GM21515 (cell line): ENCODE measurements at regions not wholly inside any gene's neighbourhood (a gene's known extent, or its start where the extent isn't known, plus 50 kb on each side); places are given as distances from the start of the nearest gene placed in this dataset.

ENCODE experiments used
- ATAC-seq: cut with Tn5 transposase; IDR thresholded peaks from one replicate; pipeline ENCODE4 v1.9.1; 2021; ENCODE audit not compliant: unreplicated experiment

DNA sequence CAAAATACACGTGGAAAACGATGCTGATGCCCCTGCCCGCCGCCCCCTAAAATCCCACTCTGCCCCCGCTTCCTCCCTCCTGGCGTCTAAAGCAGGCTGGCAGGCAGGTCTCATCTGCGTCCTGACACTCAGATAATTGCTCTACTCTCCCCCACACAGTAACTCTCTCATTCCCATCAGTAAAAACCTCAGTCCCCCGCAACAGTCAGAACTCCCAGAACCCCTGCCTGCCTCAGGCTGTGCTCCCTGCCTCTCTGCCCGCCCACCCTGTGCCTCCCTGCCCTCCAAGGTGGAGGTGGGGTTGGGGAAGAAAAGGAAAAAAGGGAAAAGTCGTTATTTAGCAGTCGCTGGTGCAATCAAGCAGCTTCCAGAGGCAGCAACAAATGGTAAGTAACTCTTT lies 473.7 kb downstream of the EFNB2 start:
- ATAC-seq: no peak

DNA sequence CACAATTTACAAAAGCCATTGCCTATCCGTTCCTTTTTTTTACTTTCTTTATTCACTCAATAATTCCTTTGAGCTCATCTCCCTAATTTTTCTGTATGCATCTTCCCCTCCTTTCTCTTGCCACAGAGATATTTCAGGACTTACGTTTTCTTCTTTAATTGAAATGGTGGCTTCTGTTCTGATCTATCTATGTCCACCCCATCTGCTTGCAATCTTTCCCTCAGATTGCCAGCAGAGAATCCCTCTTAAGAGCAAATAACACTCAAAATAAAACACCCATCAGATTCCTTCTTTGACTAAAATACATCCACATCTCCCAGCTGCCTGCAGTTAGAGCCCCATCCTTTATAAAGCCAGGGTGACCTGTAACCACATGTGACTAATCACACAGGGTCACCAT lies 478.6 kb downstream of the EFNB2 start:
- no peak for ATAC-seq

DNA sequence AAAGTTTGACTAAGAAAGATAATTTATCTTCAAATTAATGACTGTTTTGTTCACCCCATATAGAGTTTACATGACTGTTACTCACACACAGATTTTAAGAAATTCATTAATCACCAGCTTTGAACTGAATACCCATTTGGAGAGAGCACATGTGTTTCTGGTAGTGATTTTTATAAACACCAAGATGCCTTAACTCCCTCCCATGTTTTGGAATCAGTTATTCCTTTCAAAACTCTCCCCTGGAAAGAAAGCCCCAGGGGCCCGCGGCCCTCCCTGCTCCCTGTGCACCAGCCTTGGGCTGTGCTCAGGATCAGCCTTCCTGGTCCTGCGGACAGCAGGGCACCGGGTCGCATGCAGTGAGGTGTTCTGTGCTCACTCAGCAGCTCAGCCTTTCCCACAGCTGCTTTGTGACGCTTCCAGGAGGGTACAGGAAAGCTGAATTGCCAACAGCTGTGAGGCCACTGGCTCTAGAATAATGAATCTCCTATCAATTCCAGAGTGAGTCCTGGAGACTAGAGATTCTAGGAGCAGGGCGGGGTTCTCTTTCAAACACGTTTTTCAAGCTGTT lies 483.2 kb downstream of the EFNB2 start:
- ATAC-seq: no peak

DNA sequence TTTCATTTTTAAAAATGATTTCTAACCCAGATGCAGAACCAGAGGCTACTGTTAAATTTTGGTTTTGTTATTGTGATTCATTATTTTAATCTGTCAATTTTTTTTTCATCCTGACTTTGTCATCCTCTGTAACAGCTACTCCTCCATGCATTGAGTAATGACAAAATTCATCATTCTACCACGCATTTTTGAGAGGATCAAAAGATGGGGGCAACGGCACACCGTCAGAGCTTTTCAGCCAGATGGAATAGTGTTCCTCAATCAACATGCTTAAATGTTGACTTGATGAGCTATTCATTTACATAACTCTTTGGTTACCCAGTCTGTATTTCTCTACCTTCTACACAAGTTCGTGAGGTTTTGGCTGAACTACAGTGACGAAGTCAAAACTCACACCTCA lies 486.3 kb downstream of the EFNB2 start:
- no peak for ATAC-seq

DNA sequence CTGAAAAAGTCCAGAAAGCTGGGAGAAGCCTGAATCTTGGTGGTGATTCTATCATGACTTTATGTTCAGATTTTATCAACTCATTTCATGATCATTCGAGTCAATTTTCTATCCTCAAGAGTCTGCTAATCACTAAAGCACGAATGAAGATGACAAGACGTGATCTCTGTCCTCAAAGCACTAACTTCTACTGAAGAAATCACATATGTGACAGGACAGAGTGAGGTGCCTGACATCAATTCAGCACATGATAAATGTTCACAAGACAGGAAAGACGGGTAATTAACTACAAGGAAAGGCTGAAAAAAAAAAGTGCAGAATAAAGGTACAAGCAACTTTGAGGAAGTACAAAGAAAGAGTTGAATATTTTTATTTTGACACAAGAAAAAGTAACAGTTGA lies 487.1 kb downstream of the EFNB2 start:
- ATAC-seq: no peak

DNA sequence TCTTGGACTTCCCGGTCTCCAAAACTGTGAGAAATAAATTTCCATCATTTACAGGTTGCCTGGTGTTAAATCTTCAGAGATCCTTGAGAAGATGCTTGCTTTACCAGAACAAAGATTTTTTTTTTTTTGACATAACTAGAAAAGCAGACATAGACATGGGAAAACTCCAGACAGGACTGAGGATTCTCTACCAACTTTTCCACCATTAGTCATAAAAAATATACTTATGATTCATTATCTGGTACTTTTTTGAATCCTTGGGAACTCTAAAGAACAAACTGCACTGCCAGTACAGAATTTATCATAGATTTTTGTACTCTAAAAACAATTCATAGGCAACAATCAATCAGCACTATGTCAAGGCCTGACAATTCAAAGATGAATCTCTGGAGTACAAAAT lies 487.6 kb downstream of the EFNB2 start:
- ATAC-seq: no peak

DNA sequence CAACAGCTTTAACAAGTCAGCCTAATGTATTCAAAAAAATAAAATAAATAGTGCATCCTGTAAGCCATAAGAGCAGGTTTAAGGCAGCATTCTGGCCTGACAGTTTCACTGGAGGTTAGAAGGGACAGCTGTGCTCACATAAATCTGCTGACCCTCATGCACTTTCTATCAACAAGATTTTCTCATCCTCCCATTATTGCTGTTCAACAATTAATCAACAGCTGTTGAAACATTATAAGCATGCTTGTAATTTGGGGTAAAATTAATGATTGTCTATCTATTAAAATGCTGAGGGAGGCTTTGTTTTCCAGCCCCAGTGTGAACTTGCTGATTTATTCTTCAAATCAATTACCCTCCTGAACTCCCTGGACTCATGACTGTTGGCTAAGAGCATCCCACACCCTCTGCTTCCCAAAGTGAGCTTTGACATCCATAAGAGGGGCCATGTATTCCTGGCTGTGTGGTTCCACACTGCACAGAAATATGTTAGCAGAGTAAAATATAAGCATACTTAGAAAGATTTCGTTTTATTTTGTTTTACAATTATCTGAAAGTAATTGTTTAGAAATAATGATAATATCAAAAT lies 492.4 kb downstream of the EFNB2 start:
- ATAC-seq: no peak

DNA sequence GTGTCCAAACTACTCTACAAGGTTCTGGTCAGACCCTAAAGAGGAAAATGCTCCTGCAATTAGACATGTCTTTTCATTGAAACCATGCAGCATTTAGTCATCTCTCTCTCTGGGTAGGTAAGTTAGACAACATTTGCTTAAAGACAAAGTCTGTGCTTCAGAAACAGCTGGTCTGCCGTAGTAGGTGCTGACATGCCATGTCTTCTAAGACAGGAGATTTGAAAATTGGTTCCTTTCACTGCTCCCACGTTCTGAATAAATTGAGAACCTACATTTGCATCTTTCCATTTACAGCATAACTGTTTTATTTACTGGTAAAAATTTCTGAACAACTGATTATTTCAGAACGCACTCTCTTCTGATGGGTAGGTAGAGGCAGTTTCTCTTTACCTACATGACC lies 494.0 kb downstream of the EFNB2 start:
- no peak for ATAC-seq

DNA sequence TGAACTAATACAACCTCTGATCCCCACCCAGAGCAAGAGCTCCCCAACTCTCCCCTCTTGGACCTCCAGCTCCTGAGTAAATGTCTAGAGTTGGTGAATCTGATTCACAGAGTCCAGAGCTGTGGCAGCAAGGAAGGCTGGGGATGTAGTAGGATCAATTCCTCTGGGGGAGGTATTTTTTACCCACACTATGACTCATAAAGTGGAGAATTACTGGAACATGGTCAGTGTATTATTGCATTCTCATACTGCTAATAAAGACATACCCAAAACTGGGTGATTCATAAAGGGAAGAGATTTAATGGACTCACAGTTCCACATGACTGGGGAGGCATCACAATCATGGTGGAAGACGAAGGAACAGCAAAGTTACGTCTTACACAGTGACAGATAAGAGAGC lies 496.7 kb downstream of the EFNB2 start:
- no peak for ATAC-seq

DNA sequence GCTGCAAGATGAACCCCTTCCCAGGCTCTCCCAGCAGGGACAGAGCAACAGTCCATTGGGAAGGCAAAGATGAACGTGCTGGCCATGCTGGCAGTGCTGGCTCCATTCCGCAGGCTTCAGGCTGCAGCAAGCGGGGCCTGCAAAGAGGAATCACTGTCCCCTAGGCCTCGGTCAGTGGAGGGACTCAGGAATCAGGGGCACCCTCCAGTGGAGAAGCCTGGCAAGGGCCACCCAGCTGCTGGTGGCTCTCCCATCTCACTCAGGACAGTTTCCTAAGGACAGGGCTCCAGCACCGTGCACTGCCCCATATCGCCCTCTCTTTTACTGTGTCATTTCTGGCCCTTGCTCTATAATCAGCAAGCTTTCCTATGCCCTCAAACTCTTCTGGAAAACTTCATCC lies 498.6 kb downstream of the EFNB2 start:
- no peak for ATAC-seq

DNA sequence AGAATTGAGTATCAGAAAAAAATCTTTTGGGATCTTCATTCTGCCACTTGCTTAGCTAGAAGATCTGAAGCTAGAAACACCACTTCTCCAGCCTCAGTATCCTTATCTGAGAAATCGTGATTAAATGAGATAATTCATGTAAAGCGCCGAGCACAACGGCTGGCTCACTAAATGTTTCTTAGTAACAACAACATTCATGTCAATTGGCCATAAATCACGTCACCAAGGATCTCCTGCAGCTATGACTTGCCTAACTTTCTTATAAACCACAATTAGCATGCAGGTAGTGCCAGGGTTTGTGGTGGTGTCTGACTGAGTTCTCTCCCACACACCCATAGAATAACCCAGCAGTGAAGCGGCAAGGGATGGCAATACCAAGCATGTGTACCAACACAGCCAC lies 501.3 kb downstream of the EFNB2 start:
- no peak for ATAC-seq

DNA sequence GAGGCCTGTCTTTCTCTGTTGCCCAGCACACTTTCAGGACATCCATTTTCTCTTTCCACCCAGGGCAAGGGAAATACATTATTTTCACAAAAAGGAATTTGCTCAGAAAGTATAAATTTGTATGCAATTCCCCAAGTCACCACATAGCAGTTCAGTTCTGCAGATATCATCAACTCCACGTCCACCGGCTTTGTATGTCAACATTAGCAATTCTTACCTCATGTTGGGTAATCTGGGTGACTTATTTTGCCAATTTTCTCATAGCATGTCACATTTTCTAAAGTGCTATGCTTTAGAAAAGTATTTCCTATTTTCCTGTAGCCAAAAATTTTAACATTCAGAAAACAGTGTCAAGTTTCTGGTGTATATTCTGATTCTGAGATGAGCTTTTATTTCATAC lies 501.8 kb downstream of the EFNB2 start:
- ATAC-seq: no peak

DNA sequence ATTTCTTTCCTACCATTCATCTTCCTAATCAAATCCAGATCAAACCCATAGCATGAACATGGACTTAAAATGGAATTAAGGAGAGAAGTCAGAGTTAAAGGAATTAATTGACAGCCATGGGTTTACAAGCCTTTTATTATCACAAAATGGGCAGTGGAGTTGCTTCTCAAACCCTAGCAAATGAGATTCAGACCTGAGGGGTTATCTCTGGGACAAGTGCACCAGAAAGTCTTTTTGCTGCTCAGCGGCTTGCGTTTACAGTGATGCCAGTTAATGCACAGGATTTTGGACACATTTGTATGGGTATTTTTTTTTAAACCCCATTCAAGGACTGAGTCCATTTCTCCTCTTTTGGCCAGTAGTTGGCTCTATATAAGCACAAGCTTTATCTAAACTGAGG lies 503.0 kb downstream of the EFNB2 start:
- ATAC-seq: no peak

DNA sequence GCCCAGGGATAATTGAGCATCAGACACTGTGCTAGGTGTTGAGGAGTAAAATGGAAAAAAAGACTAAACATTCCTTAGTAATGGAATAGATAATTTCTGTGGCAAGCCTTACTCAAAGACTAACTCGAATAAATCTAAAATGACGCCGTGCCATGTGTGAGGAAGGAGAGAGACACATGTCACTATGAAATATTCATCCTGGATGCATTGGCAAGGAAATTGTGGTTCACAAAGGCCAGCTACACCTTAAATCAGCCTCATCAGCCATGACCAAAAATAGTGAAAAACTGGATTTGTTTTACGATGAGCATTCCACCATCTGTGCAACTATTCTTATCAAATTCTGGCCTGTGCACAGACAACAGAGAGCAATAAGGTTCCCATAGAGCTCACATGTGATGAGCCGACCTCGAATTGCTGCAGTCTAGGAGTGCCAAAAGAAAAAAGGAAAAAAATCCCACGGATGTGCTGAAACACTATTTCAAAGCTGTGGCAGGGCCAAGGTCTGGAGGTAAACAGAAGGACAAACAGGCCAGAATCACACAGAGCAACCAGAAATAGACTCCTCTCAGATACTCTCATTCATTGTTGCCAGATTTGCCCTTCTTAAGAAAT lies 505.7 kb downstream of the EFNB2 start:
- ATAC-seq: no peak

DNA sequence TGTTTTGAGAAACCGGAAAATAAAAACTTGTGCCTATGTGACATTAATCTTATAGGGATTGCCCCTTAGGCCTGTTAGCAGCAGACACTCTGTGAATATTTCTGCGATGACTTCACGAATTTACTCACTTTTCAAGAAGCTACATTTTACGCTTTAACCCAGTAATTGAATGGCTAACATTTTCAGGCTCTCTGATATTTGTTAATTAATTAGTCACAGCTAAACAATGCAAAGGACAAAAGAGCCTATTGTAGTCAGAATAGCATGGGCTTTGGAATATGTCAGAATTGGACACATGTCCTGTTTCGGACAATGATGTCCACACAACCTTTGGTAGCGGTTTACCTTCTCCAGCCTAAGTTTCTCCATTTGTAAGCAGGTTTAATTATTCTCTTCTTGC lies 506.6 kb downstream of the EFNB2 start:
- no peak for ATAC-seq

DNA sequence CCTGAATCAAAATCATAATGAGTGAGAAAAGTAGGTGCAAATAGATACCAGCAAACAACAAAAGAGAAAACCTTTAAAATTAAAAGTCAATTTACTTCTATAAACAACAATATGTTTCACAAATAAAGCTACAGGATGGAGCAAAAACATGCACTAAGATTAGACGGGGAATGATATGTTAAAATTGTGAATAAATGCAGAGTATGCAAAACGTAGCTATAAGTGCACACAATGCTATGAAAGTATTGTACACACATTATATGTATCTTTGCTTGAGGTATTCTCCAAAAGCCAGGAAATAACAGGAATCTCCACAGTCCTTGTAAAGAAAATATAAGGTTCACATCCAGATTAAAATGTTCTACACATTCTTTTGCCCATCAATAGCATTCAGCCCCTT lies 523.9 kb downstream of the EFNB2 start:
- no peak for ATAC-seq

DNA sequence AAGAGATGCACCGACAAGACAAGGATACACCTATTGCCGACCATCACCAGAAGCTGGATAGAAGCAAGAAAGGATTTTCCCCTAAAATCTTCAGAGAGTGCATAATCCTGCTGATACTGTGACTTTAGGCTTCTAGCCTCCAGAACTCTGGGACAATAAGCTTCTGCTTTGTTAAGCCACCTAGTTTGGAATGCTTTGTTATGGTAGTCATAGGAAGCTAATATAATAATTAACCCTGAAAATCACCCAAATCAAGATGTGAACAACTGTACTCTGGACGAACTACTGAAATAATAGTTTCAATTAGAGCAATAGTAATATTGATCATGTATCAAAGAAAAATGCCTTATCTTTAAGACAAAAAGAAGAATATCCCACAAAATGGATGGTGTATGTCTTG lies 524.6 kb downstream of the EFNB2 start:
- no peak for ATAC-seq

DNA sequence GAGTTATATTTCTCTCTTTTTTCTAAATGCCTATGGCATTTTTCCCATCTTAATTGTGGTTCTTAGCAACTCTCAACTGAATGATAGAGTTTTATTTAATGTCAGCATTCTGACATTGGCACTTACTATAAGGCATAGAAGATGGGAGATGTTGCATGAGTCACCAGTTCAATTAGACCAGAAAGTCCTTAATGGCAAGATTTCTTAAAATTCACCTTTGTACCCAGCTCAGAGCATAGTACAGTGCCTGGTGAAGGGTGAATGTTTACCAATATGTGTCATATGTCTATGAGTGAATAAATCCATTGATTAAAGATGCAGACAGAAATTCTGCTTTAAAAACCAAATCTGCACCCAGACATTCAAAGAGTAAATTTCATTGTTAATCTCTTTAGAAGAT lies 526.9 kb downstream of the EFNB2 start:
- no peak for ATAC-seq

DNA sequence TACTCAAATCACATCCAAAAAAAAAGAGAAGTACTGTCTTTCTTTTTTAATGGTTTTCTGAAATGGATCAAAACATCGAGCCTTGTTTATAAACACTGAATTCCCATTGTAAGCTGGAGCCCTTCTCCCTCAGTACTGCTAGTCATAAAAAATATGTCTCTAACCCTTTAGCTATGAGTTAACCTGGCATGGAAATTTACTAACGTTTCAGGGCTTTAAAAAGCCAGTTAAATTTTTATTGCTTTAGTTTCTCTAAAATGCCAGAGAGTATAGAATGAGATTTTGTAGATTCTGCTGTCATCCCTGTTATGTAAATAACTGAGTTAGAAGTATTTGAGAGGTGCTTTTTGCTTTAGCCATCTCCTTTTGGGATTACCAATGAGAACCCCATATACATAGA lies 528.3 kb downstream of the EFNB2 start:
- no peak for ATAC-seq

DNA sequence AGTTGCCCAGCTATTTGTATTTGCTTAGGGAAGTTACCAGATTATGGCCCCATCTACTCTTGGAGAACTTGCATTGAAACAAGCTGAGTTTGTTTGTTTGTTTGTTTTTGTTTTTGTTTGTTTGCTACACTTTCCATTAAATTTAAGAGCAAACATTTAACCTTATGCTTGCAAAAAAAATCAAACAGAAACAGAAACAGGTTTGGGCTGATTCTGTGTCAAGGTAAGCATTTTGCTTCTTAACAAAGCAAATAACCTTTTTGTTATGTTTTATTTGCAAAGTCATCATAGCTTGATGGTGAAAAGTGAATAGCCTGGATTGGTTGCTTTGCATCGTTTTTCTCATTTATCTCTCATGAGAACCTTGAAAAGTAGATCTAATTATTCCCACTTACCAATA lies 531.8 kb downstream of the EFNB2 start:
- no peak for ATAC-seq

DNA sequence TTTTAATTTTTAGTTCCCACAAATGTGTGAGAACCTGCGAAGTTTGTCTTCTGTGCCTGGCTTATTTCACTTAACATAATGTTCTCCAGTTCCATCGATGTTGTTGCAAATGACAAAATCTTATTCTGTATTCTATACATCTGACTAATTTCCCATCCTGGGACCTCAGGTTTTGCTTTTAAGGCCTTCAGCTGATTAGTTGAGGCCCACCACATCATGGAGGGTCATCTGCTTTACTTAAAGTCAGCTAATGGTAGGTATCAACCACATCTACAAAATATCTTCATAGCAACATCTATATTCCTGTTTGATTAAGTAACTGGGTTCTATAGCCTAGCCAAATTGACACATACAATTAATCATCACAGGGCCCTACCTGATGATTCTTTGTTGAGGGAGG lies 534.0 kb downstream of the EFNB2 start:
- ATAC-seq: no peak

DNA sequence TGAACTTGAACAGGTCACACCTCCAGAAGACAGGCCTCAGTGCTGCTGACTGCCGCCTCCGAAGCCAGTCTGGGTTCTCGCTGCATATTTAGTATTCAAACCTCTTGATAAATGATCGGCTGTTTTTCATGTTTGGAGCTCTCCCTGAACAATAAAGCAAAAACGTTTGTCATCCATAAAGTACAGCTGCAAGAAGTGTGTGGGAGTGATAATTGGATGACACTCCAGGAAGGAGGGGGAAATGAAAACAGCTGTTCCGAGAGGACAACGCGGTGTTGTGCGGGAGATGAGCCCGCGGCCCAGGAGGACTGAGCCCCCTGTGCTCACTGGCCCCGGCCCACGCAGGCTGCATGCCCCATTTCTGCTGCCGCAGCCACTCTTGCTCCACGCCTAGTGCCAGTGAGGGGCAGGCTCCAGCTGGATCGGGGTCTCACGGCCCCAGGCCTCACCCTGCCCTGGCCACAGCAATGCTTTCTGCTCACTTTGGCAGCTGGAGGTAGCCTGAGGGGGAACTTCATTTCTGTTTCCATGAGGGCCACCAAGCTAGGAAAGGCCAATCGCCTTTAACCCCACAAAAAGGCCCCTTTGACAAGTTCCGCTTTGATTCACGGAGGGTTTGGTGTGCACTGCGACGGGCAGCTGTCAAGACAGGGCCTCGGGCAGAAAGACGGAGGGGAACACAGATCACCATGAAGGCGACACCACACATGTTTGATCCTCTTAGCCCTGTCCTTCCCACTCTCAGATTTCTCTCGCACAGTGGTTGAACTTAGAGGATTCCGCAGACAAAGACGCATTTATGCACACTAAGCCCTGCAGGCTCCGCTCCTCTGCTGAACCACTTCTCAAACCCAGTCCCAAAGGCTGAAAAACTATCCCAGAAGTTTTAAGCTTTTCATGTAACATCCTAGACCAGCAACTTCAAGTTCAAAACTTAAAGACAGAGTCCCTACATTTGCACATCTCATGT lies 537.6 kb downstream of the EFNB2 start:
- ATAC-seq: no peak
